ENCODE measurements at regions not wholly inside any gene's neighbourhood (a gene's known extent, or its start where the extent isn't known, plus 50 kb on each side); places are given as distances from the start of the nearest gene placed in this dataset.

- H2BK15ac ChIP-seq (ENCODE audit: low read depth, low read length): no peak overlapping the region
- no peak overlapping the region for H2BK120ac ChIP-seq (ENCODE audit: low read depth, low read length, poor library complexity, severe bottlenecking)
- no peaks in the 10 kb centered on the region for H3K23me2 ChIP-seq (ENCODE audit: insufficient read length, low read depth, low read length, poor library complexity, severe bottlenecking)
- H3K4me3 Mint-ChIP-seq: no peak overlapping the region
- H3K36me3 Mint-ChIP-seq (ENCODE audit: insufficient read depth in 1 of 3, low read depth in 3 of 3): no peaks in the 10 kb centered on the region
- no peak overlapping the region for H4K5ac ChIP-seq (ENCODE audit: insufficient read length, low read depth, low read length)
- H2BK5ac ChIP-seq (ENCODE audit: insufficient read length, low read length): no peak overlapping the region
- no peaks in the 10 kb centered on the region for H3K79me2 ChIP-seq (ENCODE audit: insufficient read depth, low read length)
- no peak overlapping the region for H2BK20ac ChIP-seq (ENCODE audit: low read depth, low read length, poor library complexity, severe bottlenecking)
- no peak overlapping the region for H2AFZ ChIP-seq (ENCODE audit: low read length)
- H3K4me2 ChIP-seq (ENCODE audit: insufficient read depth, insufficient read length, low read length): no peak overlapping the region
- no peak overlapping the region for H3K23ac ChIP-seq (ENCODE audit: insufficient read length, low read depth, low read length)
- no peak overlapping the region for H3K18ac ChIP-seq (ENCODE audit: insufficient read length, low read depth, low read length)
- no peak overlapping the region for H3K56ac ChIP-seq (ENCODE audit: insufficient read length, low read depth, low read length)
- TF ChIP-seq, protein P1, sequence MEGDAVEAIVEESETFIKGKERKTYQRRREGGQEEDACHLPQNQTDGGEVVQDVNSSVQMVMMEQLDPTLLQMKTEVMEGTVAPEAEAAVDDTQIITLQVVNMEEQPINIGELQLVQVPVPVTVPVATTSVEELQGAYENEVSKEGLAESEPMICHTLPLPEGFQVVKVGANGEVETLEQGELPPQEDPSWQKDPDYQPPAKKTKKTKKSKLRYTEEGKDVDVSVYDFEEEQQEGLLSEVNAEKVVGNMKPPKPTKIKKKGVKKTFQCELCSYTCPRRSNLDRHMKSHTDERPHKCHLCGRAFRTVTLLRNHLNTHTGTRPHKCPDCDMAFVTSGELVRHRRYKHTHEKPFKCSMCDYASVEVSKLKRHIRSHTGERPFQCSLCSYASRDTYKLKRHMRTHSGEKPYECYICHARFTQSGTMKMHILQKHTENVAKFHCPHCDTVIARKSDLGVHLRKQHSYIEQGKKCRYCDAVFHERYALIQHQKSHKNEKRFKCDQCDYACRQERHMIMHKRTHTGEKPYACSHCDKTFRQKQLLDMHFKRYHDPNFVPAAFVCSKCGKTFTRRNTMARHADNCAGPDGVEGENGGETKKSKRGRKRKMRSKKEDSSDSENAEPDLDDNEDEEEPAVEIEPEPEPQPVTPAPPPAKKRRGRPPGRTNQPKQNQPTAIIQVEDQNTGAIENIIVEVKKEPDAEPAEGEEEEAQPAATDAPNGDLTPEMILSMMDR (conservative IDR thresholded peaks at IDR 0.05): no peak
- no peaks in the 10 kb centered on the region for H3K79me1 ChIP-seq (ENCODE audit: insufficient read depth, low read depth, low read length, poor library complexity, severe bottlenecking)
- H3K9me3 ChIP-seq (ENCODE audit: control insufficient read depth, low read depth, low read length): no peaks in the 10 kb centered on the region
- H3K9me3 Mint-ChIP-seq: no peaks in the 10 kb centered on the region
- H3K4ac ChIP-seq (ENCODE audit: low read depth, low read length): no peak overlapping the region
- peak overlapping the region in 2 of 3 experiments; percentile 23 to 65; a peak in 1 of 7 replicates for H3K27ac Mint-ChIP-seq
- H4K8ac ChIP-seq (replicated peaks; ENCODE audit: insufficient read length, low read depth, low read length): no peak overlapping the region
- H3K27me3 Mint-ChIP-seq (ENCODE audit: low read depth): no peaks in the 10 kb centered on the region
- no peak overlapping the region for H4K91ac ChIP-seq (ENCODE audit: insufficient read length, low read depth, low read length)
- H3K27ac ChIP-seq (ENCODE audit: insufficient read length, low read depth, low read length): no peak overlapping the region
- no peak overlapping the region for H3K14ac ChIP-seq (ENCODE audit: insufficient read depth, low read length)
- H3K4me1 Mint-ChIP-seq: peaks cover 0 to 5% of the 10 kb centered on the region in 2 experiments; a peak in 2 of 4 replicates
- H3K9ac ChIP-seq (ENCODE audit: extremely low read depth, insufficient read length, low read length): no peak overlapping the region
- no peaks in the 10 kb centered on the region for H3K27me3 ChIP-seq (ENCODE audit: insufficient read depth, low read length)
- H3T11ph ChIP-seq (ENCODE audit: low read length): no peak overlapping the region
- H4K20me1 ChIP-seq (ENCODE audit: control insufficient read depth, insufficient read depth, insufficient read length): no peaks in the 10 kb centered on the region
- H2BK12ac ChIP-seq (ENCODE audit: insufficient read length, low read depth, low read length): no peak overlapping the region
- no CpG with 5 or more reads among the region's 4 CpGs for WGBS (ENCODE audit: extremely low coverage, insufficient read length, low lambda C conversion rate)
- no peak overlapping the region for H2AK5ac ChIP-seq (ENCODE audit: insufficient read length, low read length)
- no peak for DNase-seq
- no peaks in the 10 kb centered on the region; the same call in 1 of the 2 replicates for H3K4me1 ChIP-seq (ENCODE audit: insufficient read depth, low read length)
Measured at GRCh38 chr10:89092981-89093380, 102.4 kb downstream of the FAS start.
